ENCODE measurements at regions not wholly inside any gene's neighbourhood (a gene's known extent, or its start where the extent isn't known, plus 50 kb on each side); places are given as distances from the start of the nearest gene placed in this dataset.

GRCh38 chr5:3007577-3007976, 256.1 kb upstream of the IRX2 start:
- ChIA-PET POLR2A (ENCODE audit: unreplicated experiment) (no interaction called here), CTCF (no interaction called here)
- H3K36me3 ChIP-seq (ENCODE audit: low read depth): no peaks in the 10 kb centered on the region
- intact Hi-C loops (cut with micrococcal nuclease; ENCODE audit: unreplicated experiment): no loop called here
- H3K4me3 ChIP-seq: no peak overlapping the region
- no peaks in the 10 kb centered on the region for H3K79me2 ChIP-seq (ENCODE audit: low read depth)
- no peak for TF ChIP-seq CTCF (conservative IDR thresholded peaks at IDR 0.05)
- no peak for TF ChIP-seq EZH2 (IDR thresholded peaks at IDR 0.05; ENCODE audit: low read depth)
- BruUV-seq (replicated peaks): no TSS peak
- H2AFZ ChIP-seq: no peak overlapping the region
- H3K27me3 ChIP-seq (ENCODE audit: insufficient read depth, low read depth): peaks cover 94% of the 10 kb centered on the region
- no peaks in the 10 kb centered on the region for H3K4me1 ChIP-seq (replicated peaks; ENCODE audit: insufficient read depth)
- no peaks in the 10 kb centered on the region for H4K20me1 ChIP-seq (ENCODE audit: insufficient read depth)
- H3K9me3 ChIP-seq (ENCODE audit: insufficient read depth, low read depth): no peaks in the 10 kb centered on the region
- no peaks in the 10 kb centered on the region for H3F3A ChIP-seq (ENCODE audit: insufficient read depth, low read depth)
- H3K9me2 ChIP-seq (ENCODE audit: insufficient read depth): no peaks in the 10 kb centered on the region
- H3K4me2 ChIP-seq: no peak overlapping the region
- H3K27ac ChIP-seq: no peak overlapping the region
- no peak for DNase-seq

- TF ChIP-seq CTCF (conservative IDR thresholded peaks at IDR 0.05): no peak
- TF ChIP-seq EZH2 (IDR thresholded peaks at IDR 0.05; ENCODE audit: low read depth): no peak
- intact Hi-C loops (cut with micrococcal nuclease; ENCODE audit: unreplicated experiment): no loop called here
- POLR2A ChIA-PET (ENCODE audit: unreplicated experiment): no interaction called here
Observed at GRCh38 chr5:3006961-3007551, 255.6 kb upstream of the IRX2 start.

GRCh38 chr5:3006526-3006925, 255.0 kb upstream of the IRX2 start:
- no peaks in the 10 kb centered on the region for H3K9me2 ChIP-seq (ENCODE audit: insufficient read depth)
- peaks cover 98% of the 10 kb centered on the region for H3K27me3 ChIP-seq (ENCODE audit: insufficient read depth, low read depth)
- no peaks in the 10 kb centered on the region for H3F3A ChIP-seq (ENCODE audit: insufficient read depth, low read depth)
- POLR2A ChIA-PET (ENCODE audit: unreplicated experiment): no interaction called here
- intact Hi-C loops (cut with micrococcal nuclease; ENCODE audit: unreplicated experiment): no loop called here
- TF ChIP-seq CTCF (conservative IDR thresholded peaks at IDR 0.05) (no peak), EZH2 (IDR thresholded peaks at IDR 0.05; ENCODE audit: low read depth) (no peak)
- CTCF ChIA-PET: no interaction called here
- H2AFZ ChIP-seq: no peak overlapping the region
- H3K36me3 ChIP-seq (ENCODE audit: low read depth): no peaks in the 10 kb centered on the region
- 0 out of 2 replicates have a peak, but pooled peaks cover 3% of the 10 kb centered on the region for H3K9me3 ChIP-seq (ENCODE audit: insufficient read depth, low read depth)
- no peak overlapping the region for H3K27ac ChIP-seq
- H3K4me3 ChIP-seq: no peak overlapping the region
- H4K20me1 ChIP-seq (ENCODE audit: insufficient read depth): no peaks in the 10 kb centered on the region
- H3K4me2 ChIP-seq: no peak overlapping the region
- no peaks in the 10 kb centered on the region for H3K79me2 ChIP-seq (ENCODE audit: low read depth)
- no TSS peak for BruUV-seq (replicated peaks)
- DNase-seq: no peak
- no peaks in the 10 kb centered on the region for H3K4me1 ChIP-seq (replicated peaks; ENCODE audit: insufficient read depth)

More at GRCh38 chr5:3006961-3007551, 255.6 kb upstream of the IRX2 start:
- H3K27ac ChIP-seq: no peak overlapping the region
- DNase-seq: no peak
- H3F3A ChIP-seq (ENCODE audit: insufficient read depth, low read depth): no peaks in the 10 kb centered on the region
- H3K4me2 ChIP-seq: no peak overlapping the region
- H4K20me1 ChIP-seq (ENCODE audit: insufficient read depth): no peaks in the 10 kb centered on the region
- CTCF ChIA-PET: no interaction called here
- H2AFZ ChIP-seq: no peak overlapping the region
- no peaks in the 10 kb centered on the region for H3K36me3 ChIP-seq (ENCODE audit: low read depth)
- H3K9me3 ChIP-seq (ENCODE audit: insufficient read depth, low read depth): no peaks in the 10 kb centered on the region
- no peaks in the 10 kb centered on the region for H3K79me2 ChIP-seq (ENCODE audit: low read depth)
- BruUV-seq (replicated peaks): no TSS peak
- H3K4me1 ChIP-seq (replicated peaks; ENCODE audit: insufficient read depth): no peaks in the 10 kb centered on the region
- no peak overlapping the region for H3K4me3 ChIP-seq
- H3K9me2 ChIP-seq (ENCODE audit: insufficient read depth): no peaks in the 10 kb centered on the region
- peaks cover 98% of the 10 kb centered on the region for H3K27me3 ChIP-seq (ENCODE audit: insufficient read depth, low read depth)
